ENCODE measurements at regions not wholly inside any gene's neighbourhood (a gene's known extent, or its start where the extent isn't known, plus 50 kb on each side); places are given as distances from the start of the nearest gene placed in this dataset.
"Not testable (repeated sequence)": the region's sequence is repeated elsewhere in the genome, so short reads cannot be mapped to it uniquely, and the experiment has no call there.

- H3K9me3 Mint-ChIP-seq, result peaks cover 16% of the 10 kb centered on the region
- H3K4me3 Mint-ChIP-seq, result no peak overlapping the region
Observed at GRCh38 chr5:23451156-23451555, 56.3 kb upstream of the PRDM9 start.

GRCh38 chr5:23450187-23450586 is 57.2 kb upstream of the PRDM9 start:
- Mint-ChIP-seq H3K4me1 (no peaks in the 10 kb centered on the region), H3K27ac (no peak overlapping the region), H3K36me3 (no peaks in the 10 kb centered on the region), H3K4me3 (no peak overlapping the region), H3K9me3 (peaks cover 16% of the 10 kb centered on the region), H3K27me3 (no peaks in the 10 kb centered on the region)

More at GRCh38 chr5:23451156-23451555, 56.3 kb upstream of the PRDM9 start:
- Mint-ChIP-seq H3K27me3 (no peaks in the 10 kb centered on the region), H3K27ac (no peak overlapping the region), H3K36me3 (no peaks in the 10 kb centered on the region), H3K4me1 (no peaks in the 10 kb centered on the region)

- Mint-ChIP-seq H3K4me1 (no peaks in the 10 kb centered on the region), H3K36me3 (no peaks in the 10 kb centered on the region), H3K27ac (no peak overlapping the region), H3K27me3 (no peaks in the 10 kb centered on the region), H3K4me3 (no peak overlapping the region), H3K9me3 (peaks cover 16% of the 10 kb centered on the region)
Observed at GRCh38 chr5:23448627-23449026, 58.8 kb upstream of the PRDM9 start.

- Mint-ChIP-seq H3K4me1 (no peaks in the 10 kb centered on the region), H3K36me3 (no peaks in the 10 kb centered on the region), H3K27ac (no peak overlapping the region), H3K27me3 (no peaks in the 10 kb centered on the region), H3K9me3 (peaks cover 11% of the 10 kb centered on the region), H3K4me3 (no peak overlapping the region)
Observed at GRCh38 chr5:23446424-23446823, 61.0 kb upstream of the PRDM9 start.

GRCh38 chr5:23445573-23445972 is 61.8 kb upstream of the PRDM9 start:
- no peak overlapping the region for H3K4me3 Mint-ChIP-seq
- no peaks in the 10 kb centered on the region for H3K4me1 Mint-ChIP-seq
- peaks cover 16% of the 10 kb centered on the region for H3K9me3 Mint-ChIP-seq
- H3K36me3 Mint-ChIP-seq, result no peaks in the 10 kb centered on the region
- H3K27ac Mint-ChIP-seq, result no peak overlapping the region
- no peaks in the 10 kb centered on the region for H3K27me3 Mint-ChIP-seq

GRCh38 chr5:23440703-23441102 is 66.7 kb upstream of the PRDM9 start:
- Mint-ChIP-seq H3K27ac (no peak overlapping the region), H3K4me3 (no peak overlapping the region), H3K36me3 (no peaks in the 10 kb centered on the region), H3K27me3 (no peaks in the 10 kb centered on the region), H3K4me1 (no peaks in the 10 kb centered on the region), H3K9me3 (peaks cover 6% of the 10 kb centered on the region)

- H3K4me3 Mint-ChIP-seq, result no peak overlapping the region
- no peak overlapping the region for H3K27ac Mint-ChIP-seq
- H3K27me3 Mint-ChIP-seq, result no peaks in the 10 kb centered on the region
- no peaks in the 10 kb centered on the region for H3K4me1 Mint-ChIP-seq
- no peaks in the 10 kb centered on the region for H3K36me3 Mint-ChIP-seq
- peaks cover 6% of the 10 kb centered on the region for H3K9me3 Mint-ChIP-seq
Observed at GRCh38 chr5:23437011-23437410, 70.4 kb upstream of the PRDM9 start.

- Mint-ChIP-seq H3K27me3 (no peaks in the 10 kb centered on the region), H3K9me3 (no peaks in the 10 kb centered on the region), H3K36me3 (no peaks in the 10 kb centered on the region), H3K4me1 (no peaks in the 10 kb centered on the region), H3K4me3 (no peak overlapping the region), H3K27ac (no peak overlapping the region)
Observed at GRCh38 chr5:23433534-23434315, 73.7 kb upstream of the PRDM9 start.

GRCh38 chr5:23428705-23429104 is 78.7 kb upstream of the PRDM9 start:
- Mint-ChIP-seq H3K4me1 (no peaks in the 10 kb centered on the region), H3K36me3 (no peaks in the 10 kb centered on the region), H3K27ac (no peak overlapping the region), H3K27me3 (no peaks in the 10 kb centered on the region), H3K9me3 (peaks cover 6% of the 10 kb centered on the region), H3K4me3 (no peak overlapping the region)

- not testable (repeated sequence) for H3K4me1 Mint-ChIP-seq, H3K36me3 Mint-ChIP-seq, H3K4me3 Mint-ChIP-seq, H3K27ac Mint-ChIP-seq, H3K27me3 Mint-ChIP-seq
- peaks cover 10% of the 10 kb centered on the region for H3K9me3 Mint-ChIP-seq
Observed at GRCh38 chr5:23420214-23420613, 87.2 kb upstream of the PRDM9 start.

GRCh38 chr5:23419115-23419514 is 88.3 kb upstream of the PRDM9 start:
- Mint-ChIP-seq H3K27ac (no peak overlapping the region), H3K36me3 (no peaks in the 10 kb centered on the region), H3K4me1 (no peaks in the 10 kb centered on the region), H3K27me3 (no peaks in the 10 kb centered on the region), H3K9me3 (peaks cover 10% of the 10 kb centered on the region), H3K4me3 (no peak overlapping the region)

- Mint-ChIP-seq H3K4me3 (no peak overlapping the region), H3K27ac (no peak overlapping the region), H3K9me3 (peaks cover 6% of the 10 kb centered on the region), H3K4me1 (no peaks in the 10 kb centered on the region), H3K27me3 (no peaks in the 10 kb centered on the region), H3K36me3 (no peaks in the 10 kb centered on the region)
Observed at GRCh38 chr5:23412515-23412914, 94.9 kb upstream of the PRDM9 start.

- Mint-ChIP-seq H3K36me3 (no peaks in the 10 kb centered on the region), H3K9me3 (peaks cover 6% of the 10 kb centered on the region), H3K27ac (no peak overlapping the region), H3K4me3 (no peak overlapping the region), H3K27me3 (no peaks in the 10 kb centered on the region), H3K4me1 (no peaks in the 10 kb centered on the region)
Observed at GRCh38 chr5:23411994-23412393, 95.4 kb upstream of the PRDM9 start.

- Mint-ChIP-seq H3K27ac (no peak overlapping the region), H3K36me3 (no peaks in the 10 kb centered on the region), H3K27me3 (no peaks in the 10 kb centered on the region), H3K4me3 (no peak overlapping the region), H3K9me3 (peaks cover 6% of the 10 kb centered on the region), H3K4me1 (no peaks in the 10 kb centered on the region)
Observed at GRCh38 chr5:23411200-23411599, 96.2 kb upstream of the PRDM9 start.

GRCh38 chr5:23410775-23411174 is 96.6 kb upstream of the PRDM9 start:
- not testable (repeated sequence) for H3K36me3 Mint-ChIP-seq, H3K4me1 Mint-ChIP-seq, H3K27me3 Mint-ChIP-seq, H3K9me3 Mint-ChIP-seq, H3K4me3 Mint-ChIP-seq, H3K27ac Mint-ChIP-seq

GRCh38 chr5:23405316-23406068 is 101.9 kb upstream of the PRDM9 start:
- H3K4me3 Mint-ChIP-seq, result no peak overlapping the region
- H3K9me3 Mint-ChIP-seq, result peaks cover 8% of the 10 kb centered on the region
- H3K36me3 Mint-ChIP-seq, result no peaks in the 10 kb centered on the region
- no peaks in the 10 kb centered on the region for H3K4me1 Mint-ChIP-seq
- no peaks in the 10 kb centered on the region for H3K27me3 Mint-ChIP-seq
- H3K27ac Mint-ChIP-seq, result no peak overlapping the region

All from activated naive CD4-positive, alpha-beta T cell treated with anti-CD3 and anti-CD28 coated beads, Interleukin-2, amount 50 U/mL, for 24 hours (primary cell).